Rectal smooth muscle tissue (tissue), 1 donor: ENCODE measurements at regions not wholly inside any gene's neighbourhood (a gene's known extent, or its start where the extent isn't known, plus 50 kb on each side); places are given as distances from the start of the nearest gene placed in this dataset.

Experiments used
- H3K27ac ChIP-seq: one replicate; pipeline ENCODE4 v1.7.0; 2013; ENCODE audit warnings: low read depth, low read length, inconsistent platforms
- H3K27me3 ChIP-seq: one replicate; pipeline ENCODE4 v1.7.0; 2013; ENCODE audit warnings: low read length; ENCODE audit not compliant: control insufficient read depth, insufficient read depth
- H3K36me3 ChIP-seq: one replicate; pipeline ENCODE4 v1.7.0; 2013; ENCODE audit warnings: low read length; ENCODE audit not compliant: control insufficient read depth, insufficient read depth
- H3K4me1 ChIP-seq: one replicate; pipeline ENCODE4 v1.7.0; 2013; ENCODE audit warnings: low read length; ENCODE audit not compliant: control insufficient read depth, insufficient read depth
- H3K4me3 ChIP-seq: one replicate; pipeline ENCODE4 v1.7.0; 2013; ENCODE audit warnings: low read length
- H3K9ac ChIP-seq: one replicate; pipeline ENCODE4 v1.7.0; 2013; ENCODE audit warnings: low read length

GRCh38 chr3:193827040-193827669, 234.1 kb downstream of the OPA1 start:
- Histone ChIP-seq H3K27ac (no peak overlapping the region), H3K4me3 (no peak overlapping the region), H3K4me1 (no peaks in the 10 kb centered on the region), H3K36me3 (no peaks in the 10 kb centered on the region), H3K27me3 (no peaks in the 10 kb centered on the region), H3K9ac (no peak overlapping the region)

- no peaks in the 10 kb centered on the region for H3K27me3 ChIP-seq
- H3K27ac ChIP-seq: no peak overlapping the region
- H3K36me3 ChIP-seq: no peaks in the 10 kb centered on the region
- no peak overlapping the region for H3K4me3 ChIP-seq
- H3K4me1 ChIP-seq: no peaks in the 10 kb centered on the region
- no peak overlapping the region for H3K9ac ChIP-seq
Observed at GRCh38 chr3:193827871-193828270, 234.9 kb downstream of the OPA1 start.

GRCh38 chr3:193828477-193828876, 235.5 kb downstream of the OPA1 start:
- H3K36me3 ChIP-seq: no peaks in the 10 kb centered on the region
- H3K4me1 ChIP-seq: peaks cover 2% of the 10 kb centered on the region
- H3K27me3 ChIP-seq: no peaks in the 10 kb centered on the region
- H3K27ac ChIP-seq: no peak overlapping the region
- no peak overlapping the region for H3K9ac ChIP-seq
- H3K4me3 ChIP-seq: no peak overlapping the region

- no peak overlapping the region for H3K27ac ChIP-seq
Observed at GRCh38 chr3:193829781-193830180, 236.8 kb downstream of the OPA1 start.

GRCh38 chr3:193830791-193831191, 237.8 kb downstream of the OPA1 start:
- H3K36me3 ChIP-seq: no peaks in the 10 kb centered on the region
- no peak overlapping the region for H3K4me3 ChIP-seq
- H3K27me3 ChIP-seq: no peaks in the 10 kb centered on the region
- no peak overlapping the region for H3K9ac ChIP-seq
- H3K27ac ChIP-seq: no peak overlapping the region
- peaks cover 2% of the 10 kb centered on the region for H3K4me1 ChIP-seq

More at GRCh38 chr3:193829781-193830180, 236.8 kb downstream of the OPA1 start:
- no peak overlapping the region for H3K4me3 ChIP-seq
- no peak overlapping the region for H3K9ac ChIP-seq
- no peaks in the 10 kb centered on the region for H3K27me3 ChIP-seq
- no peaks in the 10 kb centered on the region for H3K36me3 ChIP-seq
- H3K4me1 ChIP-seq: peaks cover 2% of the 10 kb centered on the region

GRCh38 chr3:193831495-193832455, 238.8 kb downstream of the OPA1 start:
- H3K27me3 ChIP-seq: no peaks in the 10 kb centered on the region
- no peak overlapping the region for H3K27ac ChIP-seq
- H3K9ac ChIP-seq: no peak overlapping the region
- no peaks in the 10 kb centered on the region for H3K36me3 ChIP-seq
- H3K4me3 ChIP-seq: no peak overlapping the region
- peaks cover 2% of the 10 kb centered on the region for H3K4me1 ChIP-seq

- no peak overlapping the region for H3K4me3 ChIP-seq
- H3K4me1 ChIP-seq: peaks cover 2% of the 10 kb centered on the region
- H3K36me3 ChIP-seq: no peaks in the 10 kb centered on the region
- H3K9ac ChIP-seq: no peak overlapping the region
- H3K27me3 ChIP-seq: no peaks in the 10 kb centered on the region
- no peak overlapping the region for H3K27ac ChIP-seq
Observed at GRCh38 chr3:193832833-193833413, 239.9 kb downstream of the OPA1 start.

GRCh38 chr3:193833592-193833991, 240.6 kb downstream of the OPA1 start:
- Histone ChIP-seq H3K4me1 (peaks cover 2% of the 10 kb centered on the region), H3K27me3 (no peaks in the 10 kb centered on the region), H3K4me3 (no peak overlapping the region), H3K27ac (no peak overlapping the region), H3K9ac (no peak overlapping the region), H3K36me3 (no peaks in the 10 kb centered on the region)

GRCh38 chr3:193835414-193835813, 242.4 kb downstream of the OPA1 start:
- Histone ChIP-seq H3K27ac (no peak overlapping the region), H3K9ac (no peak overlapping the region), H3K4me3 (no peak overlapping the region), H3K36me3 (no peaks in the 10 kb centered on the region), H3K27me3 (no peaks in the 10 kb centered on the region), H3K4me1 (peaks cover 2% of the 10 kb centered on the region)

GRCh38 chr3:193836511-193836910, 243.5 kb downstream of the OPA1 start:
- no peak overlapping the region for H3K4me3 ChIP-seq
- H3K27me3 ChIP-seq: no peaks in the 10 kb centered on the region
- no peak overlapping the region for H3K27ac ChIP-seq
- no peaks in the 10 kb centered on the region for H3K36me3 ChIP-seq
- H3K9ac ChIP-seq: no peak overlapping the region
- H3K4me1 ChIP-seq: peaks cover 2% of the 10 kb centered on the region

GRCh38 chr3:193836918-193837317, 243.9 kb downstream of the OPA1 start:
- H3K27me3 ChIP-seq: no peaks in the 10 kb centered on the region
- H3K36me3 ChIP-seq: no peaks in the 10 kb centered on the region
- peaks cover 2% of the 10 kb centered on the region for H3K4me1 ChIP-seq
- no peak overlapping the region for H3K27ac ChIP-seq
- H3K4me3 ChIP-seq: no peak overlapping the region
- H3K9ac ChIP-seq: no peak overlapping the region

GRCh38 chr3:193837347-193837827, 244.4 kb downstream of the OPA1 start:
- H3K36me3 ChIP-seq: no peaks in the 10 kb centered on the region
- H3K4me3 ChIP-seq: no peak overlapping the region
- no peak overlapping the region for H3K9ac ChIP-seq
- H3K27ac ChIP-seq: no peak overlapping the region
- no peaks in the 10 kb centered on the region for H3K27me3 ChIP-seq
- H3K4me1 ChIP-seq: peaks cover 2% of the 10 kb centered on the region
